ENCODE measurements at regions not wholly inside any gene's neighbourhood (a gene's known extent, or its start where the extent isn't known, plus 50 kb on each side); places are given as distances from the start of the nearest gene placed in this dataset.
A peak's percentile ranks its signal among the peaks of the same experiment; 100 is the strongest.

GRCh38 chr4:133719098-133719497, 482.5 kb downstream of the PABPC4L start:
- no peak for DNase-seq

- no peak for DNase-seq
These were observed 487.4 kb downstream of the PABPC4L start for GRCh38 chr4:133714211-133714610.

DNA sequence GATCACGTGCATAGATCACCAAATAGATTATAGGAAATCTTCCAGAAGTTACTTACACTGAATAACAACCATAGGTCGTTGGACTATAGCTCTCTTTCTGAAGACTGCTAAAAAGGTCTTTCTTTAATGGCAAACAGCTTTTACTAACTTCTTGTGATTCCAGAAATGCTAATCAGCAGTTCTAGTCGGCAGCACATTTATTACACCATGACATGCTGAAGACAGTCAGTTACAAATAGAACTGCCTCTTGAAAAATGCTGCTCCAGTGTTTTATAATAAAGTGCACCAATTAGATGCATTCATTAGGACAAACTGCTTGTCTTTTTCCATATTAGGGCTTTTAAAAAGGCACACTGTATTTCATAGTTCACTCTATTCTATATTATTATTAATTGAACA, 488.2 kb downstream of the PABPC4L start:
- no peak for DNase-seq

DNA sequence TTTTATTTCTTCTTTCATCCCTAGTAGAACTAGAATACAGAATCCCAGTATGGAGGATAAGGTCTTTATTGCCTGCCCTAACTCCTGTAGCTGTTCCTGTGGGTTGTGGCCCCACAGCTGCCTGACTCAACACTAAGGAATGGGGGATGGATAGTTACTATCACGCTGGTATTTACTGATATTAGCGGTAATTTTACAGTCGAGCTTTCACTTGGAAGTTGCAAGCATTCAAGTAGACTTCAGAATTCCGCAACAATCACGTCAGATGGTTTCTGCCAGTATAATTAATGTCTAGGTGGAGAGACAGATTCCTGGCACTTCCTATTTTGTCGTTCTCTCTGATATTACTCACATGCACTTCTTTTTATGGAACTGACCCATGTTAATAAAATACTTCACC, 489.8 kb downstream of the PABPC4L start:
- DNase-seq: no peak

GRCh38 chr4:133694416-133694815, 507.2 kb downstream of the PABPC4L start:
- DNase-seq: no peak

DNA sequence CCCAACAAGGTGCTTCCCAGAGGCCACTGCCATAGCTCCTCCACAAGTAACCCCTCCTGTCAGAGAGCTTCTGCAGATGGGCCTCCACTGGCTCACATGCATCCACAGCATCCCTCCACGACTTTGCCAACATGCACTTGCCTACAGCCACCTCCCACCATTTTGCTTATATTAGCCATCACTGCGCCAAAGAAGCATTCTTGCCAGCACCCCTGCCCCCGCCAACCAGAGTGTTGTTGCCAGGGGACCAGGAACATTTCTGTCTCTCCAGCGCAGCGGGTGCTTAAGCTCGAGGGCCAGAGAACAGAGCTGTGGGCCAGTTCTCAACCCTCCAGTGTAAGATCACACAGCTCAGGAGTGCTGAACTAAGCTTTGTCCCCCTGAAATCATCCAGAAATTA, 517.6 kb downstream of the PABPC4L start:
- no peak for DNase-seq

DNA sequence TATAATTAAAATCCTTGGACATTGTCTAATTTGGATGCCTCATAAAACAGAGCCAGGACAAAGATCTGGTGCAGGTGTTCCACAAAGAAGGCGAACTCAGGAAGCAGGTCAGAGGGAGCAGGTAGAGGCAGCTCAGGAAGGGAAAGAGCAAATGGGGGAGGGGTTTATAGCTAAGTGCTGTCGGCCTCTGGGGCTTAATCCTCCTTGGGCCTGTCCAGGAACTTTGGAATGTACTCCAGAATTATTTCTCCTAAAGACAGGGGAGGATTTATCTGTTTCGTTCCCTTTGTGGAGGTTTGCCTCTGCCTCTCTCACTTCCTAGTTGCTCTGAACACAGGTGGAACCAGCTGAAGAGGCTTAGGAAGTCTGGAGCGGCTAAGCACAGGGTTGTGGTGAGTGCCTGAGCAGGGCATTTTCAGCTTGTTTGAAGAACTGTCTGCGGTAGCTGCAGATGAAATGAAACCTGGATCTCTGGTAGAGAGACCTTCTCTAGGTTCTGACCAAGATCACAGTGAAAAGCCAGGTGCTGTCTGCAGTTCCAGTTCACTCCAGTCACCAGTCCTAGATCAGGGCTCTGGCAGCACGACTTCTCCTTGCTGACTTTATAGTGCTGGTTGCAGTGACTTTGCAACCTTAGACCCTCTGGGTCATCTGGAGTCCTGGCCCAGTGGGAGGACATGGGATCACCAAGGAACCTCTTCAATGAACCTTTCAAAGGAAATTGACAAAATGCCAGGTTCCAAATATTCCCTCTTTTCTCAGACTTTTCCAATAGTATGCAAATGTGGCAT, 519.2 kb downstream of the PCDH10 start:
- no peak for DNase-seq

DNA sequence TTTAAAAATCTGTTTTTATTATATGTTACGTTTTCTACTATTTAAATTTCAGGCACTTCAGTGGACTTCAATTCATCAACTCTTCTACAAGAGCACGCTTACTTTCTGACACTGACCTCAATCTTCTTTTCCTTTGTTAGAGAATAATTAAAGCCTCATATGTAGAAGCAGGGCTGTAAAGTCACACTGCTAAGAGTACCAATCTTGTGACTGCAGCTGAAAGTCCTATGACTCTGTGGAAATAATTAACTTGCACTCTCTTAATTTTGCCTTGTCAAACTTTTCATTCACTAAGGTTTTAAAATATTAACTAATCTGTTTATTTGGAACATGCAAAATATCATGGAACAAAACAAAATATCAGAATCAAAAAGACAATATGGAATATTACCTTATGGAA, 498.1 kb downstream of the PCDH10 start:
- no peak for DNase-seq

DNA sequence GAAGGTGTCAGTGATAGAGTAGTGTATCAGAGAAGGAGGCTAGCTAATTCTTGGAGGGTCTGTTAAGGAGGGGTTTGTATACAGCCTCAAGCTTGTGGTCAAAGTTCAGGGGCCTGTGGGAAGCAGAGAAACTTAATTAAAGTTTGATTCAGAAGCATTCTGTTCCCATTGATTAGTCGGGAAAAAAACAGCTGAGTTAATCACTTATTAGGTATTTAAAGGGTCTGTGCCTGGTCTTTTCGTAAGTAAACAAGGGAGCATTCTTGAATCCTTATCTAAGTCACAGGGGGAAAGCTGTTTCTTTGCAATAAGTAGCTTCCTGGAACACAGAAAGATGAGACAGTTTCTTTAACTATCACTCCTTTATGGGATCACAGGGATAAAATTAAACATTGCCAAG, 492.1 kb downstream of the PCDH10 start:
- DNase-seq: no peak

- no peak for DNase-seq
These were observed 489.7 kb downstream of the PCDH10 start for GRCh38 chr4:133638751-133639150.

DNA sequence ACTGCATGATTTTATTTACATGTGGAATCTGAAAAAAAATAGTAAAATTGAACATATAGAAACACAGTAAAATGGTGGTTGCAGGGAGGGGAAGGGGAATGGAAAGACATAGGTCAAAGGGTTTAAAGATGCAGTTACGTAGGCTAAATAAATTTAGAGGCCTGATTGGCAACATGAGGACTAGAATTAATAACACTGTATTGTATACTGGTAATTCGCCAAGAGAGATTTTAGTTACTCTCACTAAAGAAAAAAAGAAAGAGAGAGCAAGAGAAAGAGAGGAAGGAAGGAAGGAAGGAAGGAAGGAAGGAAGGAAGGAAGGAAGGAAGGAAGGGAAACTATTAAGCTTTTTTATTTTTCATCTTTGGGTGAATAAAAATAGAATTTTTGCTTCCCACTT, 488.1 kb downstream of the PCDH10 start:
- no peak for DNase-seq

DNA sequence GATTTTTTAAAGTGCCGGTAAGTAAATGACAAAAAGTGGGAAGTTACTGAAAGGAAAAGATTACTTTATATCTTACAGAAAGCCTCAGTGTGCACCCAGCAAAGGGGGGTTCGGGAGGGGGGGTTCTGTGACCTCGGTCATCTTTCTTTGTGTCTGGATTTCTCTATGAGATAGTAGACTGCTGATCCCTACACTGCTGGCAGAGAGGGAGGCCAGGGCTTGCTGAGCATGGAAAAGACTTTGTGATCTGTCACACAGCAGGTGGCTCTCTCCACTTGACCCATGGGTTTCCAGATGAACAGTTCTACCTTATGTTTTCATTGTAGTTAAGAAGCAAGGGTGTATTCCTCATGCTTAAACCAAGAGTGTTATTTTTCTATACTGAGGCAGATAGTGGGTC, 475.6 kb downstream of the PCDH10 start:
- peak in 1 of 2 experiments; percentile 22 for DNase-seq

DNA sequence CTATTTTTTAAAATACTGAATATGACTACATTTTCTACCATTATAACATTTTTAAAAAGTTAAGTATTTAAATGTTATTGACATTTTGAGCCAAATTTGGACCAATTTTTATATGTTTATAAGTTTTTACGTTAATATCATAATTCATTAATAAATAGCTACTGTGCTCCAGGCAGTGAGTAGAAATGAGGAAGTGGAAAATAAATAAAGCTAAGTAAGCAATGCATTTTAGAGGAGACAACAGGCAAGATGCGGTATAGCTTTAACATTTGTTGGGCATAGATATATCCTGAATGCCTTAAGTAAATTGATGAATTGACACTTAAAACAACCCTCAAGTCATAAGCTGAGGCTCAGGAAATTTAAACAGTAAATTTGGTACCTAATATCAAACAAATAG, 474.8 kb downstream of the PCDH10 start:
- peak; percentile 13 to 27 for DNase-seq

GRCh38 chr4:133621628-133622027, 472.5 kb downstream of the PCDH10 start:
- DNase-seq: no peak

DNA sequence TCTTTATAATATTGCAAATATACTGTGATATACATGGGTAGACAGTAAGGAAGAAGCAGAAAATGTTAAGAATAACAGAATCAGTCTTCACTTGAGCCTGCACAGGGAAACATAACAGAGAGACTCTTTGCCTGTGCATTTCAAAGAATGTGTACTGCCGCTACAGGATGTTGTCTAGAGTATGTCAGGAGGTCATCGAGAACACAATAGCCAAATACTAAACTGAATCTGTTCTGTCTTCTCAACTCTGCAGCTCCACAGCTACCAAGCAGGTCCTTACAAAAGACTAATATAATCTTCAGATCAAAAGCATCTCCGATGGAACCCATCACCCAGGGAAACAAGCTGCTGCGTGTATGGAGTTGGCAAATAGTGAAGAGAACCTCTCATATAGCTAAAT, 471.5 kb downstream of the PCDH10 start:
- DNase-seq: no peak

DNA sequence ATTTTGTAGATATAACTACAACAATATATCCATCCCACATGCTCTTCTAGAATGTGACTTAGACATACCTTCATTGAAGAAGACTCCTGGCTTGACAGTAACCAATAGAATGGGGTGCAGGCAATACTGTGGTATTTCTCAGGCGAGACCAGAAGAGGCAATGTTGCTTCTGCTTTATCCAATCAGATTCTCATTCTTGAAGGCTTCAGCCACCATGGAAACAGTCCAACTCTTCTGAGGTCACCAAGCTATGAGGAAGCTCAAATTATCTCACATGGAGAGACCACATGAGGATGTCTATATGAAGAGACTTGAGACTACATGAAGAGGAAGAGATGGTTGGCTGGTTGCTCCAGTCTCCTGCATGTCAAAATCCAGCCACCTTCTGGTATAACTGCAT, 469.9 kb downstream of the PCDH10 start:
- peak; percentile 8 to 28 for DNase-seq

DNA sequence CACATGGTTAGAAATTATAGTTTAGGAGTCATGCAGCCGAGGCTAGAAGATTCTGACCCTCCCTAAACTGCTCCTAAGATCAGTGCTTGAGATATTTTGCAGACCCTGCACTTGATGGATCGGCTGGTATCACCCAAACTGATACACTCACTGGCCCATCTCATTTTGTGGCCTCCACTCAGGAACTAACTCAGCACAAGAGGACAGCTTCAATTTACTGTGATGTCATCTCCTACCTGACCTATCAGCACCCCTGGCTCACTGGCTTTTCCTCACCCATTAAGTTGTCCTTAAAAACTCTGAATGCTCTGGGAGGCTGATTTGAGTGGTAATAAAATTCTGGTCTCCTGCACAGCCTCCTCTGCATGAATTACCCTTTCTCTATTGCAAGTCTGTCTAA, 450.9 kb downstream of the PCDH10 start:
- no peak for DNase-seq

DNA sequence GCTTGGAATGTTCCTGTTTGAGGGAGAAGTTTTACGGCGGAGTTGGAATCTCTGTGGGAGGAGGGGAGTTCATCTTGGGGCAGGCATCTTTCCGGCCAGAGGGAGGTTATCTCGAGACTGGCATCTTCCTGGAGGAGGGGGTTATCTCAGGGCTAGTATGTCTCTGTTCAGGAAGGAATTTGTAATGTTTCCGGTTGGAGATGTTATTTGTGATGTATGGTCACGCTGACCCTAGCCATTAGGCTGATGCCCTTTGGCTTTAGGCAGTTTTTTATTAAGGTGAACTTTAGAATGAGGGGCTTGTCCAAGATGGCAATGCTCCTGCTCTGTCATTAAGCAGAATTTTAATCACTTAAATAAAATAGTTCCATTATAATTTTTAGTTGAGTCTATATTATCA, 449.7 kb downstream of the PCDH10 start:
- DNase-seq: no peak

- no peak for DNase-seq
These were observed 448.2 kb downstream of the PCDH10 start for GRCh38 chr4:133597251-133597650.

DNA sequence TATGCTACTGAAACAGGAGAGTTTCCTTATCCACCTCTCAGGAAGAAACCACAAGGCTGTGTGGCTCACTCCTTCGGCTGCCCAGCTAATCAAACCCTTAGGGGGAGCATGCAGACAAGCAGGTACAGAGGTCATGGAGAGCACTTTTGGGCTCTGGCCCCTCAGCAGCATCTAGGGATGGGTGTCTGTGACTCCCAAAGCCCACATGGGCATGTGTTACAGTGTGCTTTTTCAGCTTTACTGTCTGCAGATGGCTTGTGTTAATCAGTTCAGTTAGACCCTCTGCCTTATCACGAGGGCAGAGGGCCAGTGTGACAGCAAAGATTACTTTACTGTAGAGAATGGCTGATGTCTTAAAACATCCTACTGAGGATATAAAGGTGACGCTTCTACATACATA, 447.4 kb downstream of the PCDH10 start:
- no peak for DNase-seq

GRCh38 chr4:133594390-133595207, 445.5 kb downstream of the PCDH10 start:
- DNase-seq: no peak

- DNase-seq: no peak
These were observed 444.7 kb downstream of the PCDH10 start for GRCh38 chr4:133593764-133594163.

- no peak for DNase-seq
These were observed 443.5 kb downstream of the PCDH10 start for GRCh38 chr4:133592591-133592990.

- DNase-seq: no peak
These were observed 443.0 kb downstream of the PCDH10 start for GRCh38 chr4:133592106-133592505.
